Ishikawa (cell line): ENCODE measurements at regions not wholly inside any gene's neighbourhood (a gene's known extent, or its start where the extent isn't known, plus 50 kb on each side); places are given as distances from the start of the nearest gene placed in this dataset.

Source experiments
- CEBPB ChIP-seq: IDR thresholded peaks from 2 replicates; pipeline ENCODE4 v1.6.1; 2012
- CREB1 ChIP-seq: IDR thresholded peaks from 2 replicates; pipeline ENCODE4 v1.6.1; 2012; ENCODE audit warnings: low read depth
- EGR1 ChIP-seq: IDR thresholded peaks from 2 replicates; pipeline ENCODE4 v1.6.1; 2012
- EP300 ChIP-seq: IDR thresholded peaks from 2 replicates; pipeline ENCODE4 v1.6.1; 2012; ENCODE audit warnings: borderline replicate concordance
- FOXM1 ChIP-seq: IDR thresholded peaks from 2 replicates; pipeline ENCODE4 v1.6.1; 2012; ENCODE audit warnings: low read depth, borderline replicate concordance
- NFIC ChIP-seq: IDR thresholded peaks from 2 replicates; pipeline ENCODE4 v1.6.1; 2012
- RAD21 ChIP-seq: IDR thresholded peaks from 2 replicates; pipeline ENCODE4 v1.6.1; 2012; ENCODE audit warnings: low read depth
- REST ChIP-seq: IDR thresholded peaks from 2 replicates; pipeline ENCODE4 v1.6.1; 2012; ENCODE audit warnings: low read depth, mild to moderate bottlenecking
- TAF1 ChIP-seq: IDR thresholded peaks from 2 replicates; pipeline ENCODE4 v1.6.1; 2012; ENCODE audit warnings: low read depth, mild to moderate bottlenecking
- TCF12 ChIP-seq: IDR thresholded peaks from 2 replicates; pipeline ENCODE4 v1.6.1; 2012; ENCODE audit warnings: low read depth
- TEAD4 ChIP-seq: IDR thresholded peaks from 2 replicates; pipeline ENCODE4 v1.6.1; 2012
- YY1 ChIP-seq: IDR thresholded peaks from 2 replicates; pipeline ENCODE4 v1.6.1; 2012; ENCODE audit warnings: low read depth
- ZBTB7A ChIP-seq: IDR thresholded peaks from 2 replicates; pipeline ENCODE4 v1.6.1; 2012; ENCODE audit warnings: low read depth
- TF ChIP-seq, protein P1 (sequence below): IDR thresholded peaks from 2 replicates; pipeline ENCODE4 v1.6.1; 2012
- TF ChIP-seq, protein P2 (sequence below): IDR thresholded peaks from 2 replicates; pipeline ENCODE4 v1.6.1; 2012

GRCh38 chr14:49366416-49366815 lies 219.8 kb downstream of the RPS29 start:
- TF ChIP-seq EGR1 = no peak
- TF ChIP-seq REST = no peak
- TF ChIP-seq TEAD4 = no peak
- no peak for TF ChIP-seq YY1
- TF ChIP-seq CEBPB = no peak
- TF ChIP-seq TAF1 = no peak
- no peak for TF ChIP-seq ZBTB7A
- no peak for TF ChIP-seq CREB1
- TF ChIP-seq TCF12 = no peak

- TF ChIP-seq EP300 = no peak
- TF ChIP-seq RAD21 = no peak
- no peak for TF ChIP-seq TAF1
- no peak for TF ChIP-seq CEBPB
- TF ChIP-seq CREB1 = no peak
- no peak for TF ChIP-seq TEAD4
These were observed 221.4 kb downstream of the RPS29 start for GRCh38 chr14:49364752-49365117.

GRCh38 chr14:49363821-49364751 lies 222.1 kb downstream of the RPS29 start:
- TF ChIP-seq TCF12 (no peak), YY1 (no peak)

- no peak for TF ChIP-seq YY1
These were observed 223.3 kb downstream of the RPS29 start for GRCh38 chr14:49362916-49363315.

- TF ChIP-seq RAD21 (no peak), ZBTB7A (no peak), FOXM1 (no peak), TEAD4 (no peak), YY1 (no peak), CREB1 (no peak), TAF1 (no peak), REST (no peak), EGR1 (no peak), NFIC (no peak), TCF12 (no peak), EP300 (no peak)
- TF ChIP-seq, protein P1, sequence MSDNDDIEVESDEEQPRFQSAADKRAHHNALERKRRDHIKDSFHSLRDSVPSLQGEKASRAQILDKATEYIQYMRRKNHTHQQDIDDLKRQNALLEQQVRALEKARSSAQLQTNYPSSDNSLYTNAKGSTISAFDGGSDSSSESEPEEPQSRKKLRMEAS = no peak
- TF ChIP-seq, protein P2, sequence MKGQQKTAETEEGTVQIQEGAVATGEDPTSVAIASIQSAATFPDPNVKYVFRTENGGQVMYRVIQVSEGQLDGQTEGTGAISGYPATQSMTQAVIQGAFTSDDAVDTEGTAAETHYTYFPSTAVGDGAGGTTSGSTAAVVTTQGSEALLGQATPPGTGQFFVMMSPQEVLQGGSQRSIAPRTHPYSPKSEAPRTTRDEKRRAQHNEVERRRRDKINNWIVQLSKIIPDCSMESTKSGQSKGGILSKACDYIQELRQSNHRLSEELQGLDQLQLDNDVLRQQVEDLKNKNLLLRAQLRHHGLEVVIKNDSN = no peak
These were observed 247.1 kb downstream of the RPS29 start for GRCh38 chr14:49339130-49339529.

DNA sequence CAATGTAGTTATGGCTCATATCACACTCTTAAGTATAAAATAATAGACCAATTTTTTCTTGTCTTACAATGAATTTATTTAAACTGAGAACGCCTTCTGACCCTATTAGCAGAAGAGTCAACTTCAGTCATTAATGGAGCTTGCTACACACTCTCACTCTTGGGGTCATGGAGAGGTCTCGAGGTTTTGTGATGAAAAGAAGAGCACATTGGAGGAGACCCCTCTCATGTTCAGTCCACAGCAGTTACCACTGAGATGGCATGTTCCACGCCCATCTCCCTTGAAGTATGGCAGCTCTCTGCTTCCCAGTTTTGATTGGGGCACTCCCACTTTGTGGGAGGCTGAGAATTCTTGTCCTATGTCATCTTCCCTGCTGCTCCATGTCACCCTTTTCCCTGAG lies 266.4 kb downstream of the RPS29 start:
- TF ChIP-seq EP300 (no peak), FOXM1 (no peak), TAF1 (no peak), TCF12 (no peak), ZBTB7A (no peak), YY1 (no peak), TEAD4 (no peak), RAD21 (no peak), CREB1 (no peak), EGR1 (no peak), REST (no peak)
- TF ChIP-seq, protein P1 = no peak
- TF ChIP-seq, protein P2 = no peak
